Left renal pelvis (tissue), 4 donors: ENCODE measurements at regions not wholly inside any gene's neighbourhood (a gene's known extent, or its start where the extent isn't known, plus 50 kb on each side); places are given as distances from the start of the nearest gene placed in this dataset.

Source experiments
- DNase-seq, 4 donors: peaks; one replicate each; pipeline ENCODE4 v3.0.0-alpha.2; 2013; ENCODE audit warnings: low read depth in 4 of 4, low spot score in 3 of 4

DNA sequence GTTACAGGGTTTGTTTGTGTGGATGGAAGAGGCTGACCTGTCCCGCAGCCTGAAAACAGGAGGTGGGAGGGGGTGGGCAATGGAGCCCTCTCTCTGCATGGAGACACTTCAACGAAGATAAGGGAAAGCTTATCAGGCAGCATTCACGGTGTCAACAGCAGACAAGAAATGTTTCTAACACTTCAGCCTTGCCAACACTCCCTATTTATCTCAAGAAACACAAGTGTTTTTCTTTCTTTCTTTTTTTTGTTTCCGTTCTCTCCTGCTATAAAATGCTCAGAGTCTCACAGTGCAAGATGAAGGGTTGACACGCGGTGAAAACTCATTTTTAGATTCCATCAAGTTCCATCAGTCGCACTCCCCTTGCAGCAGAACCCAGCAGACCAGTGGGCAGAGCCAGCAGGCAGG is 594.4 kb downstream of the MATN1 start:
- no peak for DNase-seq

DNA sequence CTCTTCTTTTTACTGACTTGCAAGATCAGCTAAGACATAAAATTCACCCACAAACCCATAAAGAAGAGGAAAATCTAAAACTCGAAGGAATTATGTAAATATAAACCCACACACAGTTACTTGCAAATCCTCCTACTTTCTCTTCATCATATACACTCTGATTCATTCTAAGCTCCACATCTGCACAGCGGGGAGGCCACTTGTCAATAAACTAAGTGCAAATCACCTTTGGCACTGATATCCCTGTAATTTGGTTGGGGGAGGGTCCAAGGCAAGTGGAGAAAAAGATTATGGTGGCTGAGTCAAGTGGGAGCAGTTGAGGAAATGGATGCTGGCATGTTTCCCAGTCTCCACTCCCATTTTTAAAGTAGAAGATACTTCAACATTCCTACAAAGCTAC is 596.5 kb downstream of the MATN1 start:
- DNase-seq, result no peak

DNA sequence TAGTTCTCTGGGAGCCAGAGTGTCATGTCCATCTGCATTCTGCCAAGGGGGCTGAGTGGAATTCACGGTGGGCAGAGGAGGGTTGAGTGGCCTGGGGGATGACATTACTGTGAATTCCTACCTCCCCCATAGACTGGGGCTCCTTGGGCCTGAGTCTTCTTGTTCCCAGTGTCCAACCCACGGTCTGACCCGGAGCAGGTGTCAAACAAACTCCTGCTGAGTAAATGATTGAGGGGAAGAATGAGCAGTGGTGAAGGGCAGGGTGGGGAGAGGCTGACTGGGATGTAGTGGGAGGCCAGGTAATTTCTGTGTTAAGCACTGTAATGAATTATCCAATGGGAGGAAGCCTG is 597.6 kb downstream of the MATN1 start:
- DNase-seq, result no peak

DNA sequence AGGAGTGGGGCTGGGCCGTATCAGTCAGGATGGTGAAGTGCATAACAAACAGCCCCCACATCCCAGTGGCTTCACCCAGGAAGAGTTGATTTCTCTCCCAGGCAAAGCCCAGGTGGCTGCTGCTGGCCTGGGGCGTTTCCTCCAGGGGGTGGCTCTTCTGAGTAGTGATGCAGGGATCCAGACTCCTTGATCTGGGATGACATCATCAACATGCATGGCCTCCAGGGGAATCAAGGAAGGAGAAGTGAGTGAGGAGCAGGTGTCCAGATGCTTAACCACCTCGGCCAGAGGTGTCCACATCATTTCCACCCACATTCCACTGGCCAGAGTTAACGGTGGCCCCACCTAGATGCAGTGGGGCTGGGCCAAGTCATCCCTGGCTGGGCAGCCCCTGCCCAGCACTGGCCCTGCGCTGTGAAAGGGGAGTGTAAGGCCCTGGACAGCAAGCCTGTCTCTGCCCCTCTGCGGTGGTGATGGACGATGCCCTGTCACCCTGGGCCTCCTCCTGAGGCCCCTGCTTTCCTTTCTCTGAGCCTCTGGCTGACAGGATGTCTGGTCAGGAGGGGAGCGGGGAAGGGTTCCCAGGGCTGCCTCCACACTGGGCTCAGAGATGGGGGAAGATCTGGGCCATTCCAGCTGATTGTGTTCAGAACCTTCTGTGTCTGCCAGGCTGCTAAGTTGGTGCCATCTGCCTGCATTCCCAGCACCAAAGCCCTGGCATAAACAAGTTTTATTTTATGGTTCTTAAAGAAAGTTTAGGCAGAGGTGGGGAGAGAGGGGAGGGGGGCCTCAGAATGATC is 598.2 kb downstream of the MATN1 start:
- DNase-seq, result no peak

DNA sequence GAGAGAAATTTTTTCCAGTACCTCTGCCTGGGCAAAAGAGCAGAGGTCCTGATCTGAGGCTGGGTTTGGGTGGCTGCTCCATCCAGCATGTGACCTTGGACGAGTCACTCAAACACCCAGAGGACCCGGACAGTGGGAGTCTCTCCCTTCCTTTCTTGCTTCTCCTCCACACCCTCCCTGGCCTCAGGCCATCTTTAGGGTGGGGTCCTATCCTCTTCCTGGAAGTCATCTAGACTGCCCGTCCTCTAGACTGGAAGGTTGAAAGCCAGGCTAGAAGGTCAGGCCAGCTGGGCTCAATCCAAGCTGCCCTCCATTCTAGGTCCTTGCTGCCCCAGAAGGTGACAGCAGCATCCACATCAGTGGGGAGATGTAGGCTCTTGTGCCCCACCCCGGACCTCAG is 599.5 kb downstream of the MATN1 start:
- DNase-seq, result no peak

DNA sequence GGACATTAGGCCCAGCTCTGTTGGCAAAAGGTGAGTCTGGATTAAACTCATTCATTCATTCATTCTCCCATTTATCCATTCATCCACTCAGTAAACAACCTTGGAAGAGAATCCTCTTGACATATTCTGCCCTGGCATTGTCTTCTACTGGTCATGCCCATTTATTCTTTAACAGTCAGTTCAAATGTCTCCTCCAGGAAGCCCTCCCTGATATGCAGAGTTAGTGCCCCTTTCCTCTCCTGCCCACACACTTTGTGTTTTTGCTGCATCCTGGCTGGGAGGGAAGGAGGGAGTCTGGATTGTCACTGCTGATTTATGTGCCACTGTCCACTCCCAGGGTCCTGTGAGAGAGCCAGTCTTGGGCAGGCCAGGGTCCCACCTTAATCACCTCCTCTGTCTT is 600.3 kb downstream of the MATN1 start:
- DNase-seq, result no peak

DNA sequence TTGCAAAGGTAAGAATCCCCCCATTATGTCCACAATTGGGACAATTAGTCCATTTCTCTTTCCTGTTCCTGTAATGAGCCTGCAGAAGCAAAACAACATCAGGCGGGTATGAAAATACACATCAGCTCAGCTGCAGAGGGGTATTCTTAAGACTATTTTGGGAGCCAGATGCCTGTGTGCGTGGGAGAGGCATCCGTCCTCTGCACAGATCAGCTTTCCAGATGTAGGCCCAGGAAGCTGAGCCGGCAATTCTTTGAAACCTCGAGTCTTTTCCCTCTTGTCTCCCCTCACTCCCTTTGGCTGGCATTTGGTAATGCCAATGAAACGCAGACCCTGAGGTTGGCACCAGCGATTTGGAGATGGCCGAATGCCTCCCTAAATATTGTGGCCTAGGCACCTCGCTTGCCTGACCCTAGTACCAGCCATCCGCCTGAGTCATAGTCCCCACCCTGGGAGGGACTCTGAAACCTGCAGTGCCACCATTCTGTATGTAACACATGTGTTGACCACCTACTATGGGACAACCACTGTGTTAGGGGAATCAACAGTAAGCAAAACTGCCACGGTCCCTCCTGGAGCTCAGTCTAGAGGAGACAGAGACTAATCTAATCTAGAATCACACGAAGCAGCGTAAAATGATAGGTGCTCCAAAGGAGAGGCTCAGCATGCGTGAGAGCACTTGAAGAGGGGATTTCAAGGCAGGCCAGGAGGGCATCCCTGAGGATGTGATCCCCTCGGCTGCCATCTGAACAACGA is 603.0 kb downstream of the MATN1 start:
- DNase-seq, result peak in 2 of 4 donors; percentile 5 to 22

DNA sequence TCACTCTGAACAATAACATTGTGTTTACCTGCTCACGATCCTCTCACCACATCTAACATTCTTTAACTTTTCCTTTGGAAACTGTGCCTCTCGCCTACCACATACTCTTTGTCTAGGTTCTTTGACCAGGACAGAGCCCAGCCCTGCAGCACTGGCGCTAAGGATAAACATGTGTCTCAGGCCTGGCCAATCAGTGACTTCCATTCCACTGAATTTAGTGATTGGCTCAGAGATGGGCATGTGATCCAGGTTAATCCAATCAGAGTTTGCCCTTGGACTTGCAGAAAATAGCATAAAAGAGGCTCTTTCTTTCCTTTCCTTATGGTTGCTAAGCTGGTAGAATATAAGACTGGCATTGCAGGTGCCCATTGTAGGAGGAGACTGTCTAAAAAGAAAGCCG is 605.7 kb downstream of the MATN1 start:
- DNase-seq, result no peak

DNA sequence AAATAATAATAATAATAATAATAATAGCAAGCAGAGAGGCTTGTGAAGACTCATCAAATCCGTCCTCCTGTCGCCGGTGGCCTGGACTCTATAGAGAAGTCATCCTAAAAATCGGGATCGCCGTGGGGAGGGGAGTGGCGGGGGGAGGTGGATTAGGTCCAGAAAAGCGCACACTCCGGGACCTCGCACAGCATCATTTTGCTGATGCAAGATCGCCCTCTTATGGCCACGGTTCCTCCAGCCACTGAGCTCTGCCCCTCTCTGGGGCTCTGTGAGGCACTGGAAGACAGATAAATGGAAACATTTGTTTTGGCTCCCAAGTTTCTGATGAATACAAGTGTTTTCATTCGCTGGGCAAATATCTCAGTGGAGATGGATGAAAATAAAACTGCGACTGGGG is 612.0 kb downstream of the MATN1 start:
- peak in 1 of 4 donors; percentile 18 for DNase-seq

DNA sequence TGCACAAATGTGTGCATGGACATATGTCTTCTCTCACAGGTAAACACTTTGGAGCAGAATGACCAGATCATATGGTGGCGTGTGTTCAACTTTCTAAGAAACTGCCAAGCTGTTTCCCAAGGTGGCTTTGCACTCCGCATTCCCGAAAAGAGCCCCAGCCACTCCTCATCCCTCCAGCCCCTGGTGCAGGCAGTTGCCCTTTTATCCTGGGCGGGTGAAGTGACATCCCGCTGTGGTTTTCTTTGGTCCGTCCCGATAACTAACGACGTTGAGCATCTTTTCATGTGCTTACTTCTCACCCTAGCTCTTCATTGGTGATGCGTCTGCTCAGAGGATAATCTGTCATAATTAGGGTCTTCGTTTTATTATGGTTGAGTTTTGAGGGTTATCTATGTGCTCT is 612.5 kb downstream of the MATN1 start:
- DNase-seq, result no peak

DNA sequence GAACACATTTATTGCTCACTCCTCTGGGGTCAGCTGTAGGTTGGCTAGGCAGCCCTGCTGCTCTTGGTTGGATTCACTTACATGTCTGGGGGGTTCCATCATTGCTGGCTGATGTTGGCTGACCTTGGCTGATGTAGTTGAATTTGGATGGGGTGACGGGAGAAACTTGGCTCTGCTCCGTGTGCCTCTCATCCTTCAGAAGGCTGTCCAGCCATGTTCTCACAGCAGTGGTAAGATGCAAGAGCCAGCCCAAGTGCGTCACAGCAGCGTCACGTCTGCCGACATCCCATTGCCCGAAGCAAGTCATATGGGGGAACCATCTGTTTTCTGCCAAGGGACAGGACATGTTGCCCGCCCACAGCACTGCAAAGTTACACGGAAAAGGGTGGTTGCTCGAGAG is 613.5 kb downstream of the MATN1 start:
- no peak for DNase-seq

DNA sequence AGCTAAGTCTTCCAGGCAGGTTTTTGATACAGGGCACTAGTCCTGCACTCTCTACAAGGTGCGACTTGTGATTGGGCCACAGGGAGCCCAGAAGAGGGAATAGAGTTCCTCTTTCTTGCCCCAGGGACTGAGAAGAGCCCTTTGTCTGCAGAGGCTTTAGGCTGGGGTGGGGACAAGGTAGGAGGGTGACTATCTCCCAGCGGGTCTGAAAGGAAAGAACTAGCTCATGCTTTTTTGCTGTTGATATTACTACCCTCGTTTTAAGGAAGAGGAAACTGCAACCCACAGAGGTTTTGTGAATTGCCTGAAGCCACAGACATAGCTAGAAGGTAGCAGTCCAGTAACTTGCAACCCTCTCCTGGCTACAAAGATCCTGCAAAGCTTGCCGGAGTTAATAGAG is 615.2 kb downstream of the MATN1 start:
- no peak for DNase-seq

DNA sequence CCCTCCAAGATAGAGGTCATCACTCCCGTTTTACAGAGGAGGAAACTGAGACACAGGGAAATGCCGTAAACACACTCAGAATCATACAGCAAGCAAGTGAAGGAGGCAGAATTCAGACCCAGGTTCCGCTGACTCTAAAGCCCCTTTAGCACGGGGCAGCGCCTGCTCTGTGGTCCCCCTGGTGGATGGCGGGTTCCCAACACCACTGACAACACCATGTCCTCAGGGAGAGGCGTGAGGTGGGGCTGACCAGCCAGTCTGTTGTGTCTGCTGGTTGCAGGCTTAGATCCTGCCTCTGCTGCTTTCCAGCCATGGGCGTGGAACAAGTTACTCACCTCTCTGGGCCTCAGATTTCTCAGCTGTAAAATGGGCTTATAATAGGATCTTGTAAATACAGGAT is 617.3 kb downstream of the MATN1 start:
- DNase-seq, result no peak

DNA sequence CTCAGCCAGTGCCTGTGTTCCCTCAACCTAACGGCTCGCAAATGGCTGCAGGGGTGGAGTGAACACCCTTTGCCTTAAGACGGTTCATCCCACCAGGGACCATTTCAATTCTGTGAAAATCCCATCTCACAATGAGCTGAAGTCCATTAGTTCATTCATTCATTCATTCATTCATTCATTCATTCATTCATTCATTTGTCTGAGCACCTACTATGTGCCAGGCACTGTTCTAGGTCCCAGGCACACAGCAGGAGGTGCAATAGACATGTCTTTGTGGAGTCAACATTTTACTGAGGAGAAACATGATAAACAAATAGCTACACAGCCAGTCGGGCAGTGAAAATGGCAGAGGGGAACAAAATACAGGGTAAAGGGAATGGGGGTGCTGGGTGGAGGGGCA is 618.8 kb downstream of the MATN1 start:
- no peak for DNase-seq

DNA sequence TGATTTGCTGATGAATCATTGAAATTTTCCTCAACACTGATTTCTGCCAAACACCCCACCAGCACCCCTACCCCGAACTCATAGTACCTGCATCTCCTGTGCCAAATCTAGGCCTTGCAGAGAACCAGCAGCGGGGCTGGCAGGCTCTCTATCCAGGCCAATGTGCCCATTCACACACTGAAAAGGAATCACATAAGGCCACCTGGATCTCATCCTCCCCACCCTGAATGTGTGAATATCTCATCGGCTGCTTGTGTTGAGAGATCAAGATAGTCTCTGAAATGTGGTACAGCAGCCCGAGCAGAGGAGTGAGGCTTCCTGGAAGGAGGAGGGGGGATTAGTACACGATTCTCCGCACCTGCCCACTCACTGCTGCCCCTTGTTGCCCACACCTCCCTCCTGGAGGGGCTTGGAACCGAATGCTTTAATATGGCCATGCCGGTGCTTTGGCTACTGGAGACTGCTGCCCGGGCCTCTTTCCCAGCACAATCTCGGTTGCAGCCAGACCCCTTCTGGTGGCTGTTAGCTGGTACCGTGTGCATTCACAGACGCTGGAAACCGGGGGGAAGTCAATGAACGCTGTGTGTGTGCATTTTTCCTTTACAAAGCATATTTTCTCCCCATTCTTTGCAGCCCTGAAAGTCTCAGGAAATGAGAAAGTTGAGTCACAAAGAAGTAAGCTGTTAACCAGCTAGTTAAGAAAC is 619.5 kb downstream of the MATN1 start:
- DNase-seq, result no peak

DNA sequence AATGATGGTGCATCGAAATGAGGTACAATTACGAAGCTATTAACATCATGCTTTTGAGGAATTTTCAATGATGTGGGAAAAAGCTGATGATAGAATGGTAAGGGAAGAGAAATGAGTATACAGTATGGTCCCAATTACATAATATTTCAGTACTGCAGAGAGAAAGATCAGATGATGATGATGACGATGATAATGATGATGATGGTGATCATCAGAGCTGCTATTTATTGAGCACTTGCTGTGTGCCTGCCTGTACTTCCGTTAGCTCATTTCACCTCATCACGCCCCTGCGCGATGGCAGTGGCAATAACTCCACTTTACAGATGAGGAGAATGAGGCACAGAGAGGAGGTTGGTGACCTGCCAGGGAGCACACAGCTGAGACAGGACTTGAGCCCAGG is 620.8 kb downstream of the MATN1 start:
- DNase-seq, result no peak

DNA sequence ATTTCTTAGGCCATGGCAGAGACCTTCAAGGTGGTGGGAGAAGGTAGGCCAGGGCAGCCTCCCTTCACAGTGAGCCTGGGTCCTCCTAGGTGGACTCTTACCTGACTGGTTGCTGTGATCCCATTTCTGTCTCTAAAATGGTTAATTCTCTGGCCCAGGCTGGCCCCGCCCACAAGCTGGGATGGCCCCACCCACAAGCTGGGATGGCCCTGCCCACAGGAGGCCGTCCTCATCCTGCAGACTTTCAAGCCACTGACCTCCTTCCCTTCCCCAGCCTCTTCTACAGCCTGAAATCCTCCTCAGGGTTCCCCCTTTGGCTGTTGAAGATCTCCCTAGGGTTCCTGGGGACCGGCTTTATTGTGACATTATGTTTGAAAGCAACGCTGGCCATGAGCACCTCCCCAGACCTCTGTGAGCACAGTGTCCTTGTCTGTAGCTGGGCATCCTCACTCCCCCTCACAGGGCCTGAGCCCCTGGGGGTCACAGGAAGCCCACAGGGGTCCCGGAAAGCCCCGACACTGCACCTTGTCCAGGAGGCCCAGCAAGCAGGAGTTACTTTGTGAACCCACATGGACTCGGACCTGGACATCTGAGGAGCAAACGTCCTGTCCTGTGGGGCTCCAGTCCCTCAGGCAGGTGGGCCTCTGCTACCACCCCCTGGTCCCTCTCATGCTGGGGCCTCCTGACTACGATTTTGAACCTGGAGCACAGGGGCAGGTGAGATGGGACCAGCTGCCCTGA is 621.7 kb downstream of the MATN1 start:
- no peak for DNase-seq

DNA sequence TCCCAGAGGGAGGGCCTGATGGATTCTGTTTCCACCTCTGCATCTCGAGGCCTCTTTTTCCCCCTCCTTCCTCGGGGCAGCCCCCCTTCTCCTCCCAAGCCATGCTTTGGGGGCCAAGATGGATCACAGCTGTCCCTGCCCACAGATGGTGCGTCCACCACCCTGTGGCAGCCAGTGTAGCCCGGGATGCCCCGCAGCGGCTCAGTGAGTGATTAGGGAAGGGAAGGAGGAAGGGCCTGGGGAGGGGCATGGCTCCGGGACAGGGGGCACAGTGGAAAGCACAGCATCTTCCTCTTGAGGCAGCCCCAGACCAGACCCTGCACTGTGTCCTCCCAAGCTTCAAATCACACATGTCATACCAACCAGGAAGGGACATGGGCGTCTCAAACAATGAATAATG is 622.4 kb downstream of the MATN1 start:
- no peak for DNase-seq

DNA sequence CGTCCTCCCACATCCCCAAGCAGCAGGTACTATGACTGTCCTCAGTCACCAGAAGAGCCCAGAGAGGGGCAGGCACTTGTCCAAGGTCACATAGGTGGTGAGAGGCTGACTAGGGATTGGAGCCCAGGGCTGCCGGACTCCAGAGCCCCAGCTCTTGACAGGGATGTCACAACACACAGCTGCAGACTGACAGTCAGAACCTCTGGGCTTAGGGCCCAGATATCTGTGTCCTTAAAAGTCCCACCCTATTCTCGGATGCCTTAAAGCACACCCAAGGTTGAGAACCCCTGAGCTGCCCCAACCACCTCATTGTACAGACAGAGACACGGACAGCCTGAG is 622.9 kb downstream of the MATN1 start:
- DNase-seq, result no peak

DNA sequence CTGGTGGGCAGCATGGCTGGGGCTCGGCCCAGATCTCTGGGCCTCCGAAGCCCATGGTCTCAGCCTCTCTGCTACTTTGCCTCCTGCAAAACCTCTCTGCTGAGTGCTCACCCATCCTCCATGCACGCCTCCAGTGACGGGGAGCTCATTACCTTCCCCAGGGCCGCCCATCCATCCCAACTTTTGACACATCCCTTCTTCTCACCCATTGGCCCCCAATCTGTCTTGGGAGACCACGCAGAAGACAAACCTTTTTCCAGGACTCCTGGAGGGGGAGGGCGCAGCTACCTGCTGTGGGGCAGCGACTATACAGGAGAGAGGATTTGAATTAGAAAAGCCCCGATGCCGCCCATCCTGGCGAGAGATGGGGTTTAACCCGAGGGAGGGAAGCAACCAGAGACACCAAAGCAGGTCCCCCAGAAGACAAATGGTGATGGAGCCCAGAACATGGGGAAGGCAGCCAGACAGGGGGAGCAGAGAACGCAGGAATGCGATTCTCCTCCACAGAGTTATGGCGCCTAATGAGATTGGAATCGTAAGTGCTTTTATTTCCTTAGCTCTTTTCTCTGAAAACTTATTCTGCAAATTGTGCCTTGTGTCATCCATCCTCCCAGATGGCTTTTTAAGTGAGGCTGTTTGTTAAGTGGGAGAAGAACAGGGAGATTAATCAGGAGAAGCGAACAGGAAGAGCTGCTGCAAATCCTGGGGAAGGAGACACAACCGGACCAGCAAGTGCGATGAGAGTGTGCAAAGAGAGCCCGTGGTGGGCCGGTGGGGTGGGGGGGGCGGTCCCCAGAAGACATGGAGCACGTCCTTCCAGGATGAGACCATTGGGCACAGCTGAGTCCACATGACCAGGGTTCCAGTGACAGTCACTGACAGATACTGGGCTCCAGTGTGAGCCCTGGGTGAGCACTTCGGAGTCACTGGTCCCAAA is 623.5 kb downstream of the MATN1 start:
- DNase-seq, result no peak
